NCI-H2227 (cell line): ENCODE measurements at regions not wholly inside any gene's neighbourhood (a gene's known extent, or its start where the extent isn't known, plus 50 kb on each side); places are given as distances from the start of the nearest gene placed in this dataset.
"Not testable (repeated sequence)": the region's sequence is repeated elsewhere in the genome, so short reads cannot be mapped to it uniquely, and the experiment has no call there.

Experiments used
- DNase-seq: peaks from one replicate; lab custom pipeline; 2025; ENCODE audit not compliant: unreplicated experiment; lab: John Stamatoyannopoulos, UW

GRCh38 chr5:15106530-15107283 lies 235.1 kb upstream of the ANKH start:
- DNase-seq: no peak

- peak; percentile 33 for DNase-seq
Observed at GRCh38 chr5:15105799-15106393, 234.3 kb upstream of the ANKH start.

GRCh38 chr5:15103864-15104263 lies 232.3 kb upstream of the ANKH start:
- DNase-seq: no peak

GRCh38 chr5:15103130-15103529 lies 231.6 kb upstream of the ANKH start:
- no peak for DNase-seq

- no peak for DNase-seq
Observed at GRCh38 chr5:15097552-15097951, 226.0 kb upstream of the ANKH start.

GRCh38 chr5:15096686-15097085 lies 225.1 kb upstream of the ANKH start:
- DNase-seq: not testable (repeated sequence)

GRCh38 chr5:15092801-15093200 lies 221.2 kb upstream of the ANKH start:
- DNase-seq: no peak

- DNase-seq: no peak
Observed at GRCh38 chr5:15085671-15086070, 214.1 kb upstream of the ANKH start.

- no peak for DNase-seq
Observed at GRCh38 chr5:15082096-15082495, 210.5 kb upstream of the ANKH start.

- no peak for DNase-seq
Observed at GRCh38 chr5:15080219-15080618, 208.6 kb upstream of the ANKH start.

- no peak for DNase-seq
Observed at GRCh38 chr5:15079566-15079965, 208.0 kb upstream of the ANKH start.

GRCh38 chr5:15074651-15075050 lies 203.1 kb upstream of the ANKH start:
- DNase-seq: no peak

- DNase-seq: no peak
Observed at GRCh38 chr5:15073453-15073852, 201.9 kb upstream of the ANKH start.

- no peak for DNase-seq
Observed at GRCh38 chr5:15070907-15071306, 199.3 kb upstream of the ANKH start.

GRCh38 chr5:15069407-15069905 lies 197.9 kb upstream of the ANKH start:
- DNase-seq: no peak

GRCh38 chr5:15065091-15065490 lies 193.5 kb upstream of the ANKH start:
- no peak for DNase-seq

GRCh38 chr5:15064396-15064795 lies 192.8 kb upstream of the ANKH start:
- DNase-seq: no peak

- no peak for DNase-seq
Observed at GRCh38 chr5:15056988-15057592, 185.5 kb upstream of the ANKH start.

GRCh38 chr5:15044521-15044920 lies 172.9 kb upstream of the ANKH start:
- DNase-seq: no peak

- no peak for DNase-seq
Observed at GRCh38 chr5:15037247-15037908, 165.8 kb upstream of the ANKH start.

- DNase-seq: no peak
Observed at GRCh38 chr5:15034379-15034778, 162.8 kb upstream of the ANKH start.

- no peak for DNase-seq
Observed at GRCh38 chr5:15031180-15031579, 159.6 kb upstream of the ANKH start.
